ENCODE measurements at regions not wholly inside any gene's neighbourhood (a gene's known extent, or its start where the extent isn't known, plus 50 kb on each side); places are given as distances from the start of the nearest gene placed in this dataset.

- ATAC-seq: no peak
- TF ChIP-seq FOXP1 (CRISPR knock-in tag; IDR thresholded peaks at IDR 0.05; ENCODE audit: borderline replicate concordance): no peak
- TF ChIP-seq ESRRA (CRISPR knock-in tag; IDR thresholded peaks at IDR 0.05; ENCODE audit: borderline replicate concordance): no peak
- TF ChIP-seq ZMAT4 (CRISPR knock-in tag; IDR thresholded peaks at IDR 0.05): no peak
- TF ChIP-seq HMGA2 (CRISPR knock-in tag; IDR thresholded peaks at IDR 0.05): no peak
- no peak for TF ChIP-seq CTCF (IDR thresholded peaks at IDR 0.05)
- TF ChIP-seq MAX (CRISPR knock-in tag; IDR thresholded peaks at IDR 0.05): no peak
- TF ChIP-seq SOX15 (CRISPR knock-in tag; IDR thresholded peaks at IDR 0.05): no peak
- TF ChIP-seq ATF1 (CRISPR knock-in tag; IDR thresholded peaks at IDR 0.05): no peak
- TF ChIP-seq AR (CRISPR knock-in tag; IDR thresholded peaks at IDR 0.05): no peak
- TF ChIP-seq NR3C1 (CRISPR knock-in tag; conservative IDR thresholded peaks at IDR 0.05; ENCODE audit: low read depth): no peak
- TF ChIP-seq MYBL2 (CRISPR knock-in tag; IDR thresholded peaks at IDR 0.05): no peak
- TF ChIP-seq CREM (CRISPR knock-in tag; IDR thresholded peaks at IDR 0.05): no peak
- no peak for TF ChIP-seq KAT7 (CRISPR knock-in tag; IDR thresholded peaks at IDR 0.05; ENCODE audit: borderline replicate concordance)
- no peak for TF ChIP-seq ZNF671 (CRISPR knock-in tag; IDR thresholded peaks at IDR 0.05)
- TF ChIP-seq NR1H2 (CRISPR knock-in tag; IDR thresholded peaks at IDR 0.05): no peak
- Mint-ChIP-seq H3K36me3 (peaks cover 15% of the 10 kb centered on the region), H3K27ac (no peak overlapping the region), H3K27me3 (ENCODE audit: low read depth) (no peaks in the 10 kb centered on the region), H3K4me3 (no peak overlapping the region), H3K4me1 (peaks cover 80% of the 10 kb centered on the region), H3K9me3 (peaks cover 11% of the 10 kb centered on the region)
- ChIA-PET POLR2A (no interaction called here), CTCF (no interaction called here)
- no peak for DNase-seq (ENCODE audit: low spot score)
These were observed 323.0 kb downstream of the UTRN start for GRCh38 chr6:144607998-144608735.

GRCh38 chr6:144612811-144613210 is 327.7 kb downstream of the UTRN start:
- ATAC-seq (no peak), DNase-seq (ENCODE audit: low spot score) (no peak)
- POLR2A ChIA-PET: no interaction called here
- H3K36me3 Mint-ChIP-seq: peaks cover 6% of the 10 kb centered on the region
- no peaks in the 10 kb centered on the region for H3K27me3 Mint-ChIP-seq (ENCODE audit: low read depth)
- H3K4me3 Mint-ChIP-seq: no peak overlapping the region
- CTCF ChIA-PET: no interaction called here
- peaks cover 91% of the 10 kb centered on the region for H3K4me1 Mint-ChIP-seq
- peaks cover 6% of the 10 kb centered on the region for H3K9me3 Mint-ChIP-seq
- peak overlapping the region; percentile 82 for H3K27ac Mint-ChIP-seq
- no peak for TF ChIP-seq ZNF671 (CRISPR knock-in tag; IDR thresholded peaks at IDR 0.05)
- no peak for TF ChIP-seq FOXK1 (CRISPR knock-in tag; IDR thresholded peaks at IDR 0.05)
- no peak for TF ChIP-seq CREB1 (CRISPR knock-in tag; IDR thresholded peaks at IDR 0.05)
- TF ChIP-seq JAZF1 (CRISPR knock-in tag; IDR thresholded peaks at IDR 0.05): no peak
- no peak for TF ChIP-seq NFYB (CRISPR knock-in tag; conservative IDR thresholded peaks at IDR 0.05; ENCODE audit: low read depth)
- no peak for TF ChIP-seq ZBTB43 (CRISPR knock-in tag; IDR thresholded peaks at IDR 0.05)
- TF ChIP-seq NR1H2 (CRISPR knock-in tag; IDR thresholded peaks at IDR 0.05): no peak

All from WTC11 (cell line).